AG10803 (cell line): ENCODE measurements at regions not wholly inside any gene's neighbourhood (a gene's known extent, or its start where the extent isn't known, plus 50 kb on each side); places are given as distances from the start of the nearest gene placed in this dataset.

Source experiments
- DNase-seq: peaks from one replicate; pipeline ENCODE4 v3.0.0; 2010; ENCODE audit warnings: low read depth
- H3K4me3 ChIP-seq: 2 replicates; pipeline ENCODE4 v1.5.1; 2011; ENCODE audit warnings: mild to moderate bottlenecking, low read length, control low read depth
- CTCF ChIP-seq: conservative IDR thresholded peaks from 2 replicates; pipeline ENCODE4 v1.5.1; 2011; ENCODE audit warnings: mild to moderate bottlenecking, low read length, control low read depth, inconsistent platforms

- DNase-seq: no peak
- TF ChIP-seq CTCF: no peak
- no peak overlapping the region for H3K4me3 ChIP-seq
Observed at GRCh38 chr3:56918111-56918568, 116.4 kb upstream of the ARHGEF3 start.

- DNase-seq: no peak
- H3K4me3 ChIP-seq: no peak overlapping the region
- TF ChIP-seq CTCF: no peak
Observed at GRCh38 chr3:56917361-56918110, 115.8 kb upstream of the ARHGEF3 start.

- H3K4me3 ChIP-seq: no peak overlapping the region
- DNase-seq: no peak
- TF ChIP-seq CTCF: no peak
Observed at GRCh38 chr3:56916716-56917360, 115.1 kb upstream of the ARHGEF3 start.

- no peak overlapping the region for H3K4me3 ChIP-seq
- no peak for TF ChIP-seq CTCF
- no peak for DNase-seq
Observed at GRCh38 chr3:56915966-56916586, 114.3 kb upstream of the ARHGEF3 start.

GRCh38 chr3:56914646-56915045 lies 112.9 kb upstream of the ARHGEF3 start:
- no peak overlapping the region for H3K4me3 ChIP-seq
- DNase-seq: no peak
- no peak for TF ChIP-seq CTCF

GRCh38 chr3:56911363-56911762 lies 109.6 kb upstream of the ARHGEF3 start:
- DNase-seq: no peak
- TF ChIP-seq CTCF: no peak
- H3K4me3 ChIP-seq: no peak overlapping the region

GRCh38 chr3:56909349-56909748 lies 107.6 kb upstream of the ARHGEF3 start:
- no peak overlapping the region for H3K4me3 ChIP-seq
- no peak for TF ChIP-seq CTCF
- DNase-seq: no peak
